ENCODE measurements at regions not wholly inside any gene's neighbourhood (a gene's known extent, or its start where the extent isn't known, plus 50 kb on each side); places are given as distances from the start of the nearest gene placed in this dataset.
"Not testable (repeated sequence)": the region's sequence is repeated elsewhere in the genome, so short reads cannot be mapped to it uniquely, and the experiment has no call there.

DNA sequence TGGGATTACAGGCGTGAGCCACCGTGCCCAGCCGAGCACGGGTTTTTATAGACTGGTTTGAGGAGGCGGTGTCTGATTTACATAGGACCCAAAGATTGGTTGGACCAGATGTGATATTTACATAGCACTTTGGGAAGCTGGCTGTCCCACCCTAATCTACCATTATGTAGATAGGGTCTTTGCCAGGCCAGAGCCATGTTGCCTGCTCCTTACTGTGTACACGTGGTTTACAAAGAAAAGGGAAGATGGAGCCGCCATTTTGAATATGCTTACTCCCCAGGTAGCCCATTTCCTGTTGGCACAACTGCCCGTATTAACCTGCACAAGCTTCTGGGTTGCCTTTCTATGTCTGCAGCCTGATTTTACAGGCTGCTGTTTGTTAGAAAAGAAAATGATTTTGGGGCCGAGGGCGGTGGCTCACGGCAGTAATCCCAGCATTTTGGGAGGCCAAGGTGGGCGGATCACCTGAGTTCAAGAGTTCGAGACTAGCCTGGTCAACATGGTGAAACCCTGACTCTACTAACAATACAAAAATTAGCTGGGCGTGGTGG is 89.9 kb upstream of the EEF2KMT start:
- no peak for DNase-seq (ENCODE audit: low spot score)
- intact Hi-C loops (cut with DNase I) = no loop called here

DNA sequence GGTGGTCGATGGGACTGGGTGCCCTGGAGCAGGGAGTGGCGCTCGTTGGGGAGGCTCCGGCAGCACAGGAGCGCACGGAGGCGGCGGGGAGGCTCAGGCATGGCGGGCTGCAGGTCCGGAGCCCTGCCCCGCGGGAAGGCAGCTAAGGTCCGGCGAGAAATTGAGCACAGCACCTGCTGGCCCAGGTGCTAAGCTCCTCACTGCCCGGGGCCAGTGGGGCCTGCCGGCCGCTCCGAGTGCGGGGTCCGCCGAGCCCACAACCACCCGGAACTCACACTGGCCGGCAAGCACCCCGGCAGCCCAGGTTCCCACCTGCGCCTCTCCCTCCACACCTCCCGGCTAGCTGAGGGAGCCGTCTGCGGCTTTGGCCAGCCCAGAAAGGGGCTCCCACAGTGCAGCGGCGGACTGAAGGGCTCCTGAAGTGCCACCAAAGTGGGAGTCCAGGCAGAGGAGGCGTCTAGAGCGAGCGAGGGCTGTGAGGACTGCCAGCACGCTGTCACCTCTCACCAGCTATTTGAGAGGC is 88.8 kb upstream of the EEF2KMT start:
- intact Hi-C loops (cut with DNase I) = no loop called here
- DNase-seq (ENCODE audit: low spot score) = no peak

DNA sequence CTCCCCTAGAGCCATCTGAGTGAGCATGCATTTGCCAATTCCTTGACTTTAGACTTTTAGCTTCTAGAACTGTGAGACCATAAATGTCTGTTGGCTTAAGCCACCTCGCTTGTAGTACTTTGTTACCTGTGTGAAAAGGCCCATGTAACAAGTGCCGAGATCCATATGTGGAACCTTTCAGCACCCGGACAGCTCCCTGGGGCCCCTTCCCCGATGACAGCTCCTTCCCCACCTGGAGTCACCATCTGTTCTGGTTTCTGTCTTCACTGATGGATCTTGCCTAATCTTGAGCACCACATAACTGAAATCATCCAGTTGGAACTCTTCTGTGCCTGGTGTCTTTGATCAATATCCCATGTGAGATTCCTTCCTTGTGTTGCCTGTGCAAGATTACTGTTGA is 78.9 kb upstream of the EEF2KMT start:
- no peak for DNase-seq (ENCODE audit: low spot score)
- intact Hi-C loops (cut with DNase I) = no loop called here

DNA sequence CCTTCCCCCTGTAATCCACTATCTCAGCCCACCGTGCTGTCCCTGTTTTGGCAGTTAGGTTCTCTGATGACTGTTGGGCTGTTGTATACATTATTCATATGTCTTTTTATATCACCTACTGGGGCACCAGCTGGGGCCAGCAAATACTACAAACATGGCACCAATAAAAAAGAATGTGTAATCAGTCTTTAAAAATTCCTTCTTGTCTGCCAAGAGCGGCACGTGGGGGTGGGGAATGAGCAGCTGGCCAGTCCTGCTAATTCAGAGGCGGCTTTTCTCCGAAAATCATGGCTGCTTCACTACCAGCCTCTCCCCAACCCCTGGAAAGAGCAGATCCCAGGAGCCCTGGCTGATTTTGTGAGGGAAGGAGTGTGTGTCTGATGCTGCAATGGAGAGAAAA is 77.7 kb upstream of the EEF2KMT start:
- intact Hi-C loops (cut with DNase I) = no loop called here
- no peak for DNase-seq (ENCODE audit: low spot score)

DNA sequence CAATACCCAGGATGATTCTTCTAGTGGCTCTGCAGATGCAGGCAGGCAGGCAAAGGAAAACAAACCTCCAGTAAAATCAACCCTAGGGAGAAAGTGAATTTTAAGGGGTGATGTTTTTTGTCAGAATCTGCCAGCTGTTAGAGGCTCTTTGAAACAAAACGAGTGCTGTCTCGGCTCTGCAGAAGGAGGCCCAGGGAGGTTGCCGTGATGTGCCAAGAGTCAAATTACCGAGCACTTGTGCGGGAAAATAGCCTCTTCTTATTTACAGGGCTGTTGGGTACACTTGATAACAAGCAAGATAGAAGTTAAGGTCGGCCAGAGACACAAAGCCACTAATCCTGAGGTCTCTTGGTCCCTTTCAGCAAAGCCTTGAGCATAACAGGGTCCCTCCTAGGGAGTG is 68.9 kb upstream of the EEF2KMT start:
- intact Hi-C loops (cut with DNase I) = no loop called here
- DNase-seq (ENCODE audit: low spot score) = no peak

DNA sequence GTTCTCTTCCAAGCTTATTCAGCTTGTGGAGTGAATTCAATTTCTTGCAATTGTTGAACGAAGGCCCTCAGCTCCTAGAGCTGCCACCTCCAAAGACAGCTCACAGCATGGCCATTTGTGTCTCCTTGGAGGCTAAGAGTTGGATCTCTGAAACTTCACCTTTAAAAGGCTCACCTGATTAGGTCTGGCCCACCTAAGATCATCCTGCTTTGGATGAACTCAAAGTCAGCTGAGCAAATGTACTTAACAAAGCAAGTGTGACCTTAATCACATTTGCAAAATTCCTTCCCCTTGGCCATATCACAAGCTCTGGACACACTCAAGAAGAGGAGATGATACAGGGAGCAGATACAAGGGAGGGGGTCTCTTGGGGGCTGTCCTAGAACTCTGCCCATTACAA is 67.8 kb upstream of the EEF2KMT start:
- DNase-seq (ENCODE audit: low spot score); intact Hi-C loops (cut with DNase I): not testable (repeated sequence)

DNA sequence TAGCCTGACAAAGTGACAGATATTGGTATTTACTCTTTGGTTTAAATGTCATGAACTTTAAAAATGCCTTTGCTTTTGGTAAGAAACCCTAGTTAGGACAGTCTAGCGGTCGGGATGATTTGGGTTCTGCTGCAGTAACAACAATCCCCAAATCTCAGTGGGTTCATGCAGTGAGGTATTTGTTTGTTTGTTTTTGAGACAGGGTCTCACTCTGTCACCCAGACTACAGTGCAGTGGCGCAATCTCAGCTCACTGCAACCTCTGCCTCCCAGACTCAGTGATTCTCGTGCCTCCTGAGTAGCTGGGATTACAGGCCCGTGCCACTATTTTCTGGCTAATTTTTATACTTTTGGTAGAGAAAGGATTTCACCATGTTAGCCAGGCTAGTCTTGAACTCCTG is 65.2 kb upstream of the EEF2KMT start:
- intact Hi-C loops (cut with DNase I); DNase-seq (ENCODE audit: low spot score): not testable (repeated sequence)

DNA sequence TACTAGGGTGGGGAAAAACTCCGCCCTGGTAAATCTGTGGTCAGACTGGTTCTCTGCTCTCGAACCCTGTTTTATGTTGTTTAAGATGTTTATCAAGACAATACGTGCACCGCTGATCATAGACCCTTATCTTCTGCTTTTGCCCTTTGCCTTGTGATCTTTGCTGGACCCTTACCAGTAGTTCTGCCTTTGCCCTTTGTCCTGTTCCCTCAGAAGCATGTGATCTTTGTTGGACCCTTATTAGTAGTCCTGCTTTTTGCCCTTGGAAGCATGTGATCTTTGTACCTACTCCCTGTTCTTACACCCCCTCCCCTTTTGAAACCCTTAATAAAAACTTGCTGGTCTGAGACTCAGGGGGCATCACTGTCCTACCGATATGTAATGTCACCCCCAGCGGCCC is 64.3 kb upstream of the EEF2KMT start:
- DNase-seq (ENCODE audit: low spot score); intact Hi-C loops (cut with DNase I): not testable (repeated sequence)

DNA sequence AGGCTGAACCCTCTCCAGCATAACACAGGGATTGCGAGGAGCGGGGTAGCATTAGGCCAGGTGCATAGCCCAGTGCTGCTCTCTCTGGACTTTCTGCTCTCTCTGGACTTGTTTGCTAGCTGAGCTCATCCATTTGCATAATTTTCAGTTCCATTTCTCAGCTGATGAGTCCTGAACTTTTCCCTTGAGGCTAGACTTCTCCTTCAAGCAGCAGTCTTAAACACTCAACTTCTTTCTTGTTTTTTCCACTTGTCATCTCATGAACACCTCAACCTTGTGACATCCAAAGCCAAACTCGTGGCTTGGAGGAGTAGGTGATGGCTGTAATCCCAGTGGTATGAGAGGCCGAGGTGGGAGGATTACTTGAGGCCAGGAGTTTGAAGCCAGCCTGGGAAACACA is 62.4 kb upstream of the EEF2KMT start:
- DNase-seq (ENCODE audit: low spot score); intact Hi-C loops (cut with DNase I): not testable (repeated sequence)

DNA sequence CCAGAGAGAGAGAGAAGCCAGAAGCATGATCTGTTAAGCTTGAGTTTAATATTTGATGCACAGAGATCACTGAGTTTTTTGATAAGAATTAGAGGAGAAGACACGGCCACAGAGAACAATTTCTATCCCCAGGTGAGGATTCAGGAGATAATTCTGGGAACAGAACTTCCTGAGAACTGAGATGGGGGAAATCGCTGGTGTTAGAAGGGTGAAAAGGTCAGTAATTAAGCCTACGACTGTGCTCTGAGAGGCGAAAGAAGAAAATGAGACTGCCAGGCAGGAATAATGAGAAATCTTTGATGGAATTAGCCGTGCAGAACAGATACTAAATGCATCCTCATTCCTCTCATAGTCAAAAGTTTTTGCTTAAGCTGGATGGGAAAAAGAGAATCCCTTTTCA is 61.9 kb upstream of the EEF2KMT start:
- intact Hi-C loops (cut with DNase I); DNase-seq (ENCODE audit: low spot score): not testable (repeated sequence)

DNA sequence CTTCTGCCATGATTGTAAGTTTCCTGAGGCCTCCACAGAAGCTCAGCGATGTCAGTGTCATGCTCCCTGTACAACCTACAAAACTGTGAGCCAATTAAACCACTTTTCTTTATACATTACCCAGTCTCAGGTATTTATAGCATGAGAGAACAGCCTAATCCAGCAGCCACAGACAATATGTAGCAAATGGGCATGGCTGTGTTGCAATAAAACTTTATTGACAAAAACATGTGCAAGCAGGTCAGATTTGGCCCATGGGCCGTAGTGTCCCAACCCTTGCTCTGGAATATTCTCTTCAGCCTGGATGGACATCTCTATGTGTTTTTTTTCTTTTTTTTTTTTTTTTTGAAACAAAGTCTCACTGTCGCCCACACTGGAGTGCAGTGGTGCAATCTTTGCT is 60.9 kb upstream of the EEF2KMT start:
- intact Hi-C loops (cut with DNase I) = no loop called here
- no peak for DNase-seq (ENCODE audit: low spot score)

DNA sequence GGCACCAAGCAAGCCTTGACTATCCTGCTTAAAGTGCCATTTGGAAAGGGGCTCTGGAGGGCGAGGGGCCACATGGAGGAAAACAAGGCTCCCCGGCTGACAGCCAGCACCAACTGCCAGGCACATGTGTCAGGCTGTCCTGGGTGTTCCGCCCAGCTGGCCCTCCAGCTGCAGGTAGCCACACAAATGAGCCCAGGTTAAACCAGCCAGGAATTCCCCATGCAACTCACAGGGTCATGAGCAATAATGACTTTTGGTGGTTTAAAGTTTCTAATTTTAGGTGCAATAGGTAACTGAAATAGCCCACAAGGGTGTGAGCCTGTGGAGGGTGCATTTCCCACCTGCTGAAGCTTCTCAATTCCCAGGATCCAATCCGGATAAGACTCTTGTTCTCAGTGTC is 58.9 kb upstream of the EEF2KMT start:
- intact Hi-C loops (cut with DNase I); DNase-seq (ENCODE audit: low spot score): not testable (repeated sequence)

DNA sequence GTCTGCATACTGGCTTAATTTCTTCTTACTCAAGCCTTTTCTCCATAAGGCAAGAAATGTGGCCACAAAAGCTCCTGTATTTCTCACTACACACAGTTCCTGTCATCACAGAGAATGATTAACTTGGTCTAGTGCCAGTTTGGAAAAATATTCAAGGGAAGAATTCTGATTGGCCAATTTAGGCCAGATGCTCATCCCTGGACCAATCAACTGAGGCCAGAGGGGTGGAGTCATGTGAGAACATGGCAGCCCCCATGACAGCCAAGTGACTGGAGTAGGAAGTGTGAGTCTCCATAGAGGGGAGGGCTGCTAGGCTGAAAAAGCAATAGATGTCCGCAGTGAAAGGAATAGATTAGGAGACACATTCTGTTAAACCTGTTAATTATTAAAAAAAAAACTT is 56.4 kb upstream of the EEF2KMT start:
- intact Hi-C loops (cut with DNase I); DNase-seq (ENCODE audit: low spot score): not testable (repeated sequence)

DNA sequence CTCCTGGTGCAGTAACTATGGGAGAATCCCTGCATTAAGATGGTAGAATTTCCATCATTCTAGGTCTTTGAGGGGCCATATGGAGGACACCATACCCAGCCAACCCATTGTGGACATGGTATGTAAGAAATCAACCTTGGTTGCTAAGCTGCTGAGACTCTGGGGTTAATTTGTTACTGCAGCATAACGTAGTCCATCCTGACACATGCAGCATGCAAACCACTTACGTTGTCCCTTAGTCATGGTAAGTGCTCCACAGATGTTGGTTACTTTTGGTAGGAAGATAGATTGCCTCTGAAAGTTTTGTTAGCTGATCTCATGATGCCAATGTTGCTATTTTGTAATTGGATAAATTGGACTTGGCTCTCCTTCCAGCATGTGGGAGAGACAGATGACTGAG is 53.8 kb upstream of the EEF2KMT start:
- intact Hi-C loops (cut with DNase I); DNase-seq (ENCODE audit: low spot score): not testable (repeated sequence)

Small RNA genes in the stretch of these regions (microRNA-seq; reads per million reads assigned to microRNA genes)
- 0 reads per million in 2 donors for gene MIR8065 (ENCODE audit: borderline microRNAs expressed in 2 of 2)

Data from posterior vena cava (tissue), 2 donors.